HEK293 (cell line): ENCODE measurements at regions not wholly inside any gene's neighbourhood (a gene's known extent, or its start where the extent isn't known, plus 50 kb on each side); places are given as distances from the start of the nearest gene placed in this dataset.

Experiments used
- CTCF ChIP-seq: fragments of 450-650 bp; formaldehyde crosslinking; IDR thresholded peaks from 2 replicates; pipeline ENCODE4 v1.5.1; 2016; ENCODE audit warnings: missing biosample characterization, missing genetic modification characterization
- REST ChIP-seq: fragments of 450-650 bp; formaldehyde crosslinking; IDR thresholded peaks from 2 replicates; pipeline ENCODE4 v1.5.1; 2016; ENCODE audit warnings: missing biosample characterization, missing genetic modification characterization
- ZBTB8A ChIP-seq: fragments of 450-650 bp; formaldehyde crosslinking; IDR thresholded peaks from 2 replicates; pipeline ENCODE4 v1.5.1; 2016; ENCODE audit warnings: missing biosample characterization, missing genetic modification characterization
- ZNF148 ChIP-seq: fragments of 450-650 bp; formaldehyde crosslinking; IDR thresholded peaks from 2 replicates; pipeline ENCODE4 v1.5.0; 2017; ENCODE audit warnings: missing biosample characterization, missing genetic modification characterization, borderline replicate concordance
- ZNF513 ChIP-seq: fragments of 450-650 bp; IDR thresholded peaks from 2 replicates; pipeline ENCODE4 v1.5.1; 2018; ENCODE audit warnings: missing biosample characterization, missing genetic modification characterization

- TF ChIP-seq CTCF (tag by site-specific recombination) (no peak), ZNF148 (tag by site-specific recombination) (no peak), REST (tag by site-specific recombination) (no peak), ZBTB8A (no peak), ZNF513 (tag by site-specific recombination) (no peak)
Measured at GRCh38 chr2:137800386-137800785, 163.9 kb upstream of the HNMT start.
